ENCODE measurements at regions not wholly inside any gene's neighbourhood (a gene's known extent, or its start where the extent isn't known, plus 50 kb on each side); places are given as distances from the start of the nearest gene placed in this dataset.

DNA sequence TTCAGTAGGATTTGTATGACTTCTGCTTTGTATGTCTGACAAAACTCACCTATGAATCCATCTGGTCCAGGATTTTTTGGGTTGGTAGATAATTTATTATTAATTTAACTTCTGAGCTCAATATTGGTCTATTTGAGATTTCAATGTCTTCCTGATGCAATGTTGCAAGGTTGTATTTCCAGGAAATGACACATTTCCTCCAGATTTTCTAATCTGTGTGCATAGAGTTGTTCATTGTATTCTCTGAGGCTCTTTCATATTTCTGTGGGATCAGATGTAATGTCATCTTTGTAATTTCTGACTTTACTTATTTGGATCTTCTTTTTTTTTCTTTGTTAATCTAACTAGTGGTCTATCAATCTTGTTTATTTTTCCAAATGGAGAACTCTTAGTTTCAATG is 584.7 kb upstream of the SETBP1 start:
- H3K4me1 Mint-ChIP-seq (ENCODE audit: insufficient read depth, unreplicated experiment): no peaks in the 10 kb centered on the region
- CTCF ChIA-PET: interaction anchor here (0.6 to 0.7 kb wide), 3 partner anchors 305 to 1122 kb away, joined by 3 to 4 read pairs (median 3); no protein-coding TSS in a partner anchor
- no peak overlapping the region for H3K4me3 Mint-ChIP-seq (ENCODE audit: unreplicated experiment)
- intact Hi-C loops (cut with micrococcal nuclease): loop anchor here (5.0 kb wide), 1 partner anchor 474 kb away; no protein-coding TSS in a partner anchor
- no peak for DNase-seq (ENCODE audit: unreplicated experiment)
- POLR2A ChIA-PET: interaction anchor here (0.6 kb wide), 1 partner anchor 41 kb away, joined by 3 read pairs; no protein-coding TSS in a partner anchor
- H3K27me3 Mint-ChIP-seq (ENCODE audit: insufficient read depth, unreplicated experiment): no peaks in the 10 kb centered on the region
- TF ChIP-seq, protein P1, sequence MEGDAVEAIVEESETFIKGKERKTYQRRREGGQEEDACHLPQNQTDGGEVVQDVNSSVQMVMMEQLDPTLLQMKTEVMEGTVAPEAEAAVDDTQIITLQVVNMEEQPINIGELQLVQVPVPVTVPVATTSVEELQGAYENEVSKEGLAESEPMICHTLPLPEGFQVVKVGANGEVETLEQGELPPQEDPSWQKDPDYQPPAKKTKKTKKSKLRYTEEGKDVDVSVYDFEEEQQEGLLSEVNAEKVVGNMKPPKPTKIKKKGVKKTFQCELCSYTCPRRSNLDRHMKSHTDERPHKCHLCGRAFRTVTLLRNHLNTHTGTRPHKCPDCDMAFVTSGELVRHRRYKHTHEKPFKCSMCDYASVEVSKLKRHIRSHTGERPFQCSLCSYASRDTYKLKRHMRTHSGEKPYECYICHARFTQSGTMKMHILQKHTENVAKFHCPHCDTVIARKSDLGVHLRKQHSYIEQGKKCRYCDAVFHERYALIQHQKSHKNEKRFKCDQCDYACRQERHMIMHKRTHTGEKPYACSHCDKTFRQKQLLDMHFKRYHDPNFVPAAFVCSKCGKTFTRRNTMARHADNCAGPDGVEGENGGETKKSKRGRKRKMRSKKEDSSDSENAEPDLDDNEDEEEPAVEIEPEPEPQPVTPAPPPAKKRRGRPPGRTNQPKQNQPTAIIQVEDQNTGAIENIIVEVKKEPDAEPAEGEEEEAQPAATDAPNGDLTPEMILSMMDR (IDR thresholded peaks at IDR 0.05; ENCODE audit: unreplicated experiment): no peak
- BruUV-seq (replicated peaks): no TSS peak
- no peaks in the 10 kb centered on the region for H3K36me3 Mint-ChIP-seq (ENCODE audit: insufficient read depth, unreplicated experiment)
- H3K9me3 Mint-ChIP-seq (ENCODE audit: unreplicated experiment): no peaks in the 10 kb centered on the region
- no peak overlapping the region for H3K27ac Mint-ChIP-seq (ENCODE audit: low read depth, unreplicated experiment)

DNA sequence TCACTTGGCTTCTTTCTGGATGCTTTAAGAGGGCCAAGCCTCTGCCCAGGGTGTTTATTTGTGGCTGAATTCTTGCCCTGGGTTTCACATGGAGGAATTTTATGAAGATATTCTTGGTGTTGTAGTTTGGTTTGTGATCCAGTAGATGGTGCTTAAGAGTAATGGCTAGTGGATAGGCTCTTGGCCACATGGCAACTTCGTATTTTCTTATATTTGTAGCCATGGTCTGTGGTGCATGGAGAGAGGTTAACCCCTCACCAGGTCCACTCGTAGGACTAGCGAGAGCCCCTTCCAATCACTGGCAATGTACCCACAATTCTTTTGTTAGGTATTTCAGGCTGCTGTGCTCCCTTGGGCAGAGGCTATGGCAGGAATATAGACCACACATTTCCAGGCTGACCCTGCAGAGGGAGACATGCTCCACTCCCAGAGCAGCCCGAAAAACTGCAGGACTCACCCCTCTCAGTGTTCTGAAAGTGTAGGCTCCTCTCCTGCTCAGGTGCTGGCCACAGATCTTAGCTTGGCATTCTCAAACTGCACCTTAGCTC is 582.1 kb upstream of the SETBP1 start:
- Mint-ChIP-seq H3K4me1 (ENCODE audit: insufficient read depth, unreplicated experiment) (no peaks in the 10 kb centered on the region), H3K27ac (ENCODE audit: low read depth, unreplicated experiment) (no peak overlapping the region), H3K4me3 (ENCODE audit: unreplicated experiment) (no peak overlapping the region), H3K27me3 (ENCODE audit: insufficient read depth, unreplicated experiment) (no peaks in the 10 kb centered on the region), H3K36me3 (ENCODE audit: insufficient read depth, unreplicated experiment) (no peaks in the 10 kb centered on the region), H3K9me3 (ENCODE audit: unreplicated experiment) (no peaks in the 10 kb centered on the region)
- DNase-seq (ENCODE audit: unreplicated experiment): peak; percentile 49
- no TSS peak for BruUV-seq (replicated peaks)
- ChIA-PET CTCF (interaction anchor here (0.5 to 1.7 kb wide), 12 partner anchors 14 to 1286 kb away, joined by 3 to 6 read pairs (median 4); no protein-coding TSS in a partner anchor), POLR2A (interaction anchor here (0.7 to 0.8 kb wide), 3 partner anchors 8 to 1114 kb away, joined by 3 read pairs; no protein-coding TSS in a partner anchor)
- intact Hi-C loops (cut with micrococcal nuclease): loop anchor here (1.0 to 5.0 kb wide), 3 partner anchors 228 to 476 kb away; no protein-coding TSS in a partner anchor
- TF ChIP-seq, protein P1 (IDR thresholded peaks at IDR 0.05; ENCODE audit: unreplicated experiment): peak; percentile 41

DNA sequence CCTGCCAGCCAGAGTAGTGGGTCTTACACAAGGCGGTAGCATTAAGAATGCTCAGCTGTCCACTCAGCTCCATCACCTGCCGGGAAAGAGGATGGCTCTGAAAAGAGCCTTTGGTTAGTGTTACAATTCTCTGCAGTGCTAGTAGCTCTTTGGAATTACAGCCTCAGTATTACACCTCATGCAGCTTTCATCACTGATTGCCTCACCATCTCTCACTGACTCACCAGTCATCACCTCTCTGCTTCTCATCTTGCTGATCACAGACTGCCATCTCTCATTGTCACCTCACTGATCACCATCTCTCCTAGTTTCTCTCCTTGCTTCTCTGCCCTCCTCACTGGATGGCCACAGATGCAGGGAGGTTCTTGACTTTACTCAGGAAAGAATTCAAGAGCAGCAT is 573.5 kb upstream of the SETBP1 start:
- Mint-ChIP-seq H3K27me3 (ENCODE audit: insufficient read depth, unreplicated experiment) (no peaks in the 10 kb centered on the region), H3K36me3 (ENCODE audit: insufficient read depth, unreplicated experiment) (no peaks in the 10 kb centered on the region), H3K9me3 (ENCODE audit: unreplicated experiment) (no peaks in the 10 kb centered on the region), H3K4me1 (ENCODE audit: insufficient read depth, unreplicated experiment) (no peaks in the 10 kb centered on the region), H3K27ac (ENCODE audit: low read depth, unreplicated experiment) (no peak overlapping the region), H3K4me3 (ENCODE audit: unreplicated experiment) (no peak overlapping the region)
- no TSS peak for BruUV-seq (replicated peaks)
- intact Hi-C loops (cut with micrococcal nuclease): no loop called here
- DNase-seq (ENCODE audit: unreplicated experiment): peak; percentile 41
- ChIA-PET POLR2A (interaction anchor here (0.5 to 0.7 kb wide), 2 partner anchors 9 to 1558 kb away, joined by 3 read pairs; no protein-coding TSS in a partner anchor), CTCF (interaction anchor here (0.6 to 0.7 kb wide), 3 partner anchors 161 to 296 kb away, joined by 3 to 4 read pairs (median 3); no protein-coding TSS in a partner anchor)
- TF ChIP-seq, protein P1 (IDR thresholded peaks at IDR 0.05; ENCODE audit: unreplicated experiment): no peak

DNA sequence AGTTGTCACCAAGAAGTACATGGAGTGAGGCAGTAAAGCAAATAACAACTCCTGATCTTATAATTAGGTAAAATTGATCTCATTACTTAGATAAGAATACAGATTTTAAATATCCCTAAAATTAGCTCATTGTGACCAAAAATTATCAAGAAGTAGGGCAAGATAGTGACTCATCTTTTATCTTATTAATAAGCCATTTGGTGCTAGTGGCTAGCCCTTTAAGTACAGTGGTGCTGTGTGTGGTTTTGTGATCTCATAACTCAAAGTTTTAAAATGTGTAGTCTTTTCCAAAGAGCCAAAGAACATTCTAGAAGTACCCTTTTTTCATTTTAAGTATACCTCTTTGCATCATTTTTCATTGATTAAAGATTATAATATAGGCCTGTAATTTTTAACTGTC is 569.4 kb upstream of the SETBP1 start:
- no peaks in the 10 kb centered on the region for H3K36me3 Mint-ChIP-seq (ENCODE audit: insufficient read depth, unreplicated experiment)
- no TSS peak for BruUV-seq (replicated peaks)
- intact Hi-C loops (cut with micrococcal nuclease): no loop called here
- TF ChIP-seq, protein P1 (IDR thresholded peaks at IDR 0.05; ENCODE audit: unreplicated experiment): no peak
- peaks cover 28% of the 10 kb centered on the region for H3K27me3 Mint-ChIP-seq (ENCODE audit: insufficient read depth, unreplicated experiment)
- ChIA-PET POLR2A (interaction anchor here (0.6 kb wide), 1 partner anchor 1152 kb away, joined by 3 read pairs; no protein-coding TSS in a partner anchor), CTCF (interaction anchor here (0.6 to 1.3 kb wide), 3 partner anchors 19 to 450 kb away, joined by 3 to 4 read pairs (median 3); no protein-coding TSS in a partner anchor)
- no peaks in the 10 kb centered on the region for H3K9me3 Mint-ChIP-seq (ENCODE audit: unreplicated experiment)
- no peaks in the 10 kb centered on the region for H3K4me1 Mint-ChIP-seq (ENCODE audit: insufficient read depth, unreplicated experiment)
- H3K4me3 Mint-ChIP-seq (ENCODE audit: unreplicated experiment): no peak overlapping the region
- no peak overlapping the region for H3K27ac Mint-ChIP-seq (ENCODE audit: low read depth, unreplicated experiment)
- no peak for DNase-seq (ENCODE audit: unreplicated experiment)
